Stimulated activated CD4-positive, alpha-beta T cell treated with anti-CD3 and anti-CD28 coated beads, Interleukin-4, amount 100 ng/mL, for 1 hour (primary cell): ENCODE measurements at regions not wholly inside any gene's neighbourhood (a gene's known extent, or its start where the extent isn't known, plus 50 kb on each side); places are given as distances from the start of the nearest gene placed in this dataset.
"Not testable (repeated sequence)": the region's sequence is repeated elsewhere in the genome, so short reads cannot be mapped to it uniquely, and the experiment has no call there.

ENCODE experiments used
- DNase-seq: peaks from one replicate; pipeline ENCODE4 v3.0.0-alpha.2; 2020

- not testable (repeated sequence) for DNase-seq
These were observed 53.9 kb downstream of the CDRT15L2 start for GRCh38 chr17:20633268-20634059.

DNA sequence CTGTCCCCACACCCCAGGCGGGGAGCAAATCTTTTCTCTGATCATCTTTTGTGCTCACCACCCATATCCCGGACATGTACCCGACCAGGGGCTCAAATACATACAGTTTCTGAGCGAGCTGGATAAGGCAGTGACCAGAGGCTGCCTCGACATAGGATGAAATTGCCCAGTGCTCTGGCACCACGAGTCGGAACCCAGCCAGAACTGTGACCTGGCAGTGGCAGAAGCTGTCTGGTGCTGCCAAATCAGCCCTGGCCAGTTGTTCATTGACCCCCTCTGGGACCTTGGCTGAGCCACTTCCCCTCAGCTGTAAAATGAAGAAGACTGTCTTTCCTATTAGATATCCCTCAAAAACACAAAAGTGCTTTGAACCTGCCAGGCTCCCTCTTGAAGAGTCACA is 60.6 kb downstream of the CDRT15L2 start:
- not testable (repeated sequence) for DNase-seq

GRCh38 chr17:20646661-20647272 is 67.2 kb downstream of the CDRT15L2 start:
- peak; percentile 4 for DNase-seq

DNA sequence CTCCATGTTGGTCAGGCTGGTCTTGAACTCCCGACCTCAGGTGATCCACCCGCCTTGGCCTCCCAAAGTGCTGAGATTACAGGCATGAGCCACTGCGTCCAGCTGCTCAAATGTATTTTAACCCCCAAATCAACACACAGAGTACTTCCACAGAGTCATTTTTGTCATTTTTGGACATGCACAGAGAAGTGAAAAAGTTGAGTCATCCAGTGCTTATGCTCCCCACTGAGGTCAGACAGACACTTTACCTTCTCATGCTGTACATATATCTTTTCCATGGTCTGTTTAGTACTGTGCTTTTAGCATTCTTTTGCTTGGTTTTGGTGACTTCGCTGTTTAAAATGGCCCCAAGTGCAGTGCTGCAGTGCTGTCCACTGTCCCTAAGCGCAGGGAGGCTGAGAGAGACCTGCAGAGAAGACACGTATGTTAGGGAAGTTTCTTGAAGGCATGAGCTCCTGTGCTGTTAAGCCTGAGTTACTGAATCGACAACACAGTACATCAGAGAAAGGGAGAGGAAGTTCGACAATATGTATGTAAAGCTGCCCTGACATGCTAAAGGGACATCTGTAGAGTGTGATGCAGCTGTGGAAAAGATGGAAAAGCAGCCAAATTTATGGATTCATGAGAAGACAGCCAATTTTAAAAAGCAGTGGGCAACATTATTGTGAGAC is 69.7 kb downstream of the CDRT15L2 start:
- DNase-seq: not testable (repeated sequence)

DNA sequence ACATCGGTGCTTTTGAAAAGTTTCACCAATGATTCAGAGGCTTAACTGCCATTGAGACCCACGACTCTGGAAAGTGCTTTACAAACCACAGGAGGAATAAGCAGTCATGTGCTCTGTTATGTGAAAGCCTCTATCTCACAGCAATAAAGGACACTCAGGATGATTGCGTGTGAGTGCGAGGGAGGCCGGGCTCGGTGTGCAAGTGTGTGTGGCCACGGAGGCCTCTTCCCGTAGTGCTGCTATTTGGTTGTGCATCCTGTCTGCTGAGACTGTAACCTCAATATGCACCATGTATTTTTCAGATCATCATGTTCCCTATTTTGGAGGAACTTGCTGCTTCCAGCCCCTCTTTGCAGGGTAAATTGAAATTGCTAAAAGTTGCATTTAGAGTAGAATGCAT is 71.5 kb downstream of the CDRT15L2 start:
- DNase-seq: not testable (repeated sequence)

DNA sequence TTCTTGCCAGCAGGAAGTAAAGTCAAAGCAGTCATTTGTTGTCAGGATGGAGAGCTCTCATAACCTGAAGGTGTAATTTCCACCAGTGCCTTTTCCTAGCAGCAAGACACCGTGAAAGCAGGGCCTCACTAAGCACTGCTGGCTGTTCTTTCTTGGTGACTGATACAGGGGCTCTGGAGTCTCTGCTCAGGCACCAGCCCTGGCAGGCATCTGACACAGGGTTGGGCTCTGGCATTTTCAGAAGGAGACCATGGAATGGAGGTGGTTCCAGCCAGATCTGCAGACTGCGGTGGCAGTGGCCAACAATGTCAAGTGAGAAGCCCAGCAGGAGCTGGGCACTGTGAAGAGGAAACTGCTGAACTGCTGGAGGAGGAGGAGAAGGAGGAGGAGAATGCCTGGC is 72.2 kb downstream of the CDRT15L2 start:
- not testable (repeated sequence) for DNase-seq

DNA sequence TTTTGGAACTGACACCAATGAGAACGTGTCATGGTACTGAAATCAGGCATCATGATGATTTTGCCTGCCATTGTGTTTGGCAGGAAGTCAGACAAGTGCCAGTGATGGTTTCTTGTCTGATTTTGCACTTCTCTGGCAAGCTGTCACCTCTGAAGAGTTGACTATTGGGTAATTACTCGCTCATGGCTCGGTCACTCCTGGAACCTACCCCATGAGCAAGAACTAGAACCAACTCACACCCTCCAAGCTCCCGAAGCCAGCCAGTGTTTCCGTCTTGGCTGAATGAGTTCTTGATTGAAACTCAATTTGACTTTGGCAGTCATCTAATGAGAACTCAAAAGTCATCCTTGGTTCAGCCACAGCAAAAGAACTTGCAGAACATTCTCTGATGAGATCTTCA is 73.9 kb downstream of the CDRT15L2 start:
- DNase-seq: not testable (repeated sequence)

DNA sequence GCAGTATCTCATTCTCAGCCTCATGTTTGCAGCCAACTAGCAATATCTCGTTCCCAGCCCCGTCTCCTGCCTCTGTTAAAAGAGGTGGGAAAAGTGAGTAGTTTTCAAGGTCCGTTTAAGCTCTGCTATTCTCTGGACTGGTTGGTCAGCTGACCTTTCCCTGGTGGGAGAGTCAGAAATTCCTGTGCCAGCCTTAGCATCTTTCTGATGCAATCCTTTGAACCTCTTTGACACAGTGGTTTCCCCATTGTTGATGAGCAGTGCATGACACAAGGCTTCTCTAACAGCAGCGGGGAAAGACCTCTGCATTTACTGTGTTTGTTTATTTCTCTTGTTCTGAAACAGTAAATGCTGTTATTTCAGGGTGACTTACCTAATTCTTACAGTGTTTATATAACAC is 74.6 kb downstream of the CDRT15L2 start:
- not testable (repeated sequence) for DNase-seq

- not testable (repeated sequence) for DNase-seq
These were observed 75.1 kb downstream of the CDRT15L2 start for GRCh38 chr17:20654575-20654974.

DNA sequence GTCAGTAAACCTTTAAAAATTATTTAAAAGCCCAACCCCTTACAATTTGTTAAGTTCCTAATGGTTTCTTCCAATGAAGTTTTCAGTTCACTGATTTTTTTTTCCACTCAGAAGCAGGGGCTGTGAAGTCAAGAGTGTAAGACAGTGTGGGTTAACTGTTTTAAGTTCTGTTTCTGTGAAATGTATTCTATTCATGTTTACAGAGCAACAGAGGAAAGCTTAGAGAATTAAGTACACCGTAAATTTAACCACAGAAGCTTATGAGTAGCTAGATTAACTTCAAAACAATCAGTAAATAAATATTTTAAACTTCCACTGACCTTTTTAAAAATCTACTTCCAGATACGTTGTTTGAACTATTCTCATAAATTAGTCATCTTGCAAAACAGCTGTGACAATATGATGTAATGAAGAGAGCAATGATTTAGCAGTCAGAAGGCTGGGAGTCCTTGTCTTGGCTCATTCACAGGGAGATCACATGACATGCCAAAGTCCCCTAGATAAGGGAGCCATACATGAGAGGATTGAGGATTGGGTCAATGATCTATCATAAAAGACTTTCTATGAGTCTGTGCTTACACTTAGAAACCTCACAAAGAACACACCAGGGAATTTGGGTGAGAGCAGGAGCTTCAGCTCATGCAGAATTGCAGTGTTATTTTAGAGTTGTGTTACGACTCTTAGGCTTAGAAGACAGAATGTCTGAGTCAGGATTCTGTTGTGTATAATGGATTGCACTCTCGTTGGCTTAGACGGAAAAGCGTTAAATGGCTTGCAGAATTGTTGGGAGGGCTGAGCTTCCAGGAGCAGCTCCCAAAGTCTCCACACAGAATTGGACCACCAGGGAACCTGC is 85.8 kb downstream of the CDRT15L2 start:
- DNase-seq: not testable (repeated sequence)

DNA sequence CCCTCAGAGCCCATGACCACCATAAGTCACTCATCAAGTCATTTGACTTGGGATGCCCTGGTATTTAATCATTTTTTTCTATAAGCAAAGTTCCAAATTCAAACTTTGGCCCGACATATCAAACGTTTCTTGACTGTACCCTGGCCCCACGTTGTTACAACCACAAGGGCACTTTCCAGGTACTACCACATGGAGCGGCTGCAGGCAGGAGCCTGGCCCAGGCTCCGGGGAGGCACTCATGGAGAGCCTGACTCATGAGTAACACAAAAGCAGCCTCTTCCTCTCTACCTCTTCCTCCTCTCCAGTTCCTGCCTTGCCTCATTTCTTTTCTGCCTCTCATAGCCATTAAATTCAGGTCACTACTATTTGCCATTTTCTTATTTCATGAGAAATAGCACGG is 87.2 kb downstream of the CDRT15L2 start:
- DNase-seq: peak; percentile 4

- not testable (repeated sequence) for DNase-seq
These were observed 88.2 kb downstream of the CDRT15L2 start for GRCh38 chr17:20667712-20668111.

GRCh38 chr17:20668316-20668715 is 88.8 kb downstream of the CDRT15L2 start:
- DNase-seq: not testable (repeated sequence)

DNA sequence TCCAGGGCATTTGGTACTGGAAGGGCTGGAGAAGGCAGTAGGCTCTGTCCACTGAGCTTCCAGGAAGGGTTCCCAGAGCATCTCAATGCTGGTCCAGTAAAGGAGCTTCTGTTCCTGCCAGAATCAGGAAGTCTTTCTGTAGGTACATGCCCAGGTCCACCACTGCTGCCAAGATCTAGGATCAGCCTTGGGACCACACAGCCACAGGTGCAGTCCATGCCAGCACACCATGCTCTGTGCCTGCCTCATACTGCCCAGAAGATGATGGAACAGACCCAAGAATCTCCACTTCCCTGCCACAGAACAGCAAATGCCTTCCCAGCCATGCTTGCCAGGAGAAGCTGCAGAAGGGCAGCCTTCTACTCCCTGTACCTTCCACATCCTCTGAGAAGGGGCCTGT is 89.3 kb downstream of the CDRT15L2 start:
- DNase-seq: not testable (repeated sequence)

DNA sequence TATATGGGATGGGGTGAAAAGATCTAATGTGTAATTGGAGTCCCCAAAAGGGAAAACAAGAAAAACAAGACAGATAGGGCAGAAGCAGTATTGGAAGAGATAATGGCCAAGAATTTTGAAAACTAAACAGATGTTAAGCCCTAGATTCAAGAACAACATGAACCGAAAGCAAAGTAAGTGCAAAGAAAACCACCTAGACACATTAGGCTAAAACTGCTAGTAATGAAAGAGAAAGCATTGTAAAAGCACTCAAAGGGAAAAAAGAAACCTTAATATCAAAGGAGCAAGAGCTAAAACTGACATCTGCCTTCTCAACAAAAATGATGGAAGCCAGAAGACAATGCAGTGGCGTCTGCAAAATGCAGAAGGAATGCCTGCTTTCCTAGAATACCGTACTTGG is 91.0 kb downstream of the CDRT15L2 start:
- not testable (repeated sequence) for DNase-seq

DNA sequence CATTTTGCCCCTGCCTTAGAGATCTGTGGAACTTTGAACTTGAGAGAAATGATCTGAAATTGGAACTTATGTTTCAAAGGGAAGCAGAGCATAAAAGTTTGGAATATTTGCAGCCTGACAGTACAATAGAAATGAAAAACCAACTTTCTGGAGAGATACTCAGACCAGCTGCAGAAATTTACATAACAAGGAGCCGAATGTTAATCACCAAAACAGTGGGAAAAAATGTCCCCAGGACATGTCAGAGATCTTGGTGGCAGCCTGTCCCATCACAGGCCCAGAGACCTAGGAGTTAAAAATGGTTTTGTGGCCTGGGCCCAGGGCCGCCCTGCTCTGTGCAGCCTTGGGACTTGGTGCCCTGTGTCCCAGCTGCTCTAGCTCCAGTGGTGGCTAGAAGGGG is 94.8 kb downstream of the CDRT15L2 start:
- DNase-seq: not testable (repeated sequence)

- DNase-seq: not testable (repeated sequence)
These were observed 96.2 kb downstream of the CDRT15L2 start for GRCh38 chr17:20675707-20676106.

DNA sequence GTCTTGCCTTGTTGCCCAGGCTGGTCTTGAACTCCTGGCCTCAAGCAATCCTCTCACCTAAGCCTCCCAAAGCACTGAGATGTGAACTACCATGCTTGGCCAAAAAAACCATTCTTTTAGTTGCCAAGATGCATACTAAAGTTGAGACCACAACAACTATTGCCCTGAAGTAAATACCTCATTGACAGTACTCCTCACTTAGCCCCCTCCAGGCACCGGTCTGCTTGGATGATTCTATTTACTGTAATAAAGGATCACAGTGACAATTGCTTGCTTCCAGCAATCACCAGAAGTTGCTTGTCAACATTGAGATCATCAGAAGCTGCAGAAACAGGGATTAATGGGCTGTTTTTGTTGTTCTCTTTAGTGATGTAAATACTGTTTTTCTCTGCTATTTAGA is 97.1 kb downstream of the CDRT15L2 start:
- DNase-seq: not testable (repeated sequence)

- not testable (repeated sequence) for DNase-seq
These were observed 97.9 kb downstream of the CDRT15L2 start for GRCh38 chr17:20677469-20677868.

DNA sequence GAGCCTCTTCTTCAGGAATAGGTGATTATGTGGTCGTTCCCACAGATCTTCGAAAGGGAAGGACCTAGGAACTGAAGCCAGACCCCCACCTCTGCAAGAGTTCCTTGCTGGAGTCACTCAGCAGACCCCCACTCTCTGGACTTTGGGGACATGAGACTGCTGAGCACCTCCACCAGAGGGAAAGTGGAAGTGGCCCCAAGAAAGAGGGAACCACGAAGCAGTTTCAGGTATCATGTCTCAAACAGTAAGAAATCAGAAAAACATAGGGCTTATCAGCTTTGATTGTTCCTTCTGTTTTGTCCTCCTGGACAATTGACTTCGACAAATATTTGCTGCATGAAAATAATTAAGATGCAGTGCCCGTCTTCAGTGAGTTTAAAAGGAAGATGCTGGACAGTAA is 98.9 kb downstream of the CDRT15L2 start:
- DNase-seq: not testable (repeated sequence)

DNA sequence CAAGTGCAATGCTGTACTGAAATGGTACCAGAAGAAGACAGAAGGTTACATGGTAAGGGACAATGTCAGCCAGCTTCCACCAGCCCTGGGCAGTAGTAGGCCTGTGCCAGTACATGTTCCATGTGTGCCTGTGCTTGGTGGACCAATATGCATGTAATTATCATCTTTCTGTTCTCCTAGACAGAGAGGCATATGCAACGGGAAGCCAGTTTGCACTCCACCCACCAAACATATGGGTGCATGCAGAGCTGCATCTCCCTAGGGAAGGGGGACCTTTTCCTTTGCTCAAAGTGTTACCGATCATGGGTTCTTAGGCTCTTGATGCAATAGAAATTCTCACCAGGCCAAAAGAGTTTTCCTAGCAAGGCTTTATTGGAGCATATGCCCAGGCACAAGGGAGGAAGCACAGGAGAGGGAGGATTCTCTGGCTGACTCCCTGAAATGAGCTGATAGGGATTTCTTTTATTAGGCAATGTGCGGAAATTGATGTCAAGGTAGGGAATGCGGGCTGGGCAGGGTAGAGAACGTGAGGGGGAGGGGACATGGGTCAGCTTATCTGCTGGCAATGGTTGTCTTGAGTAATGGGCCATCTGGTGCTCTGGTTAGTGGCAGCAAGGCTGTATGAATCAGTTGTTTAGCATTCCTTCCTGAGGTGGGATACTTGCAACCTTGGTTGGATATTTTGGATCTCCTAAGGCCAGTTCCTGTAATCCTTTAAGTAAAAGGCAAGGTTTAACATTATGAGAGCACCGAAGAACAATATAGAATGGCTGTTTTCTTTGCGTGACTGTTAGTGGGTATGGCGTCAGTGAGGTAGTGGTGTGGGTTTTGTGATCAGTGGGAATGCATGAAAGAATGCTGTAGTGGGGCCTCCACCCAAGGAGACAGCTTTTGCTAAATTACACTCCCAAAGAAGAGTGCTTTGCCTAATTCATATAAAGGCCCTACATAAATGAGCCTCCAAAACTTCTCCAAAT is 102.5 kb downstream of the CDRT15L2 start:
- DNase-seq: not testable (repeated sequence)
